Activated naive CD8-positive, alpha-beta T cell treated with anti-CD3 and anti-CD28 coated beads, Interleukin-2, amount 50 U/mL, for 24 hours (primary cell): ENCODE measurements at regions not wholly inside any gene's neighbourhood (a gene's known extent, or its start where the extent isn't known, plus 50 kb on each side); places are given as distances from the start of the nearest gene placed in this dataset.
A peak's percentile ranks its signal among the peaks of the same experiment; 100 is the strongest.

ENCODE experiments used
- ATAC-seq: fragments of 150-1000 bp; cut with Tn5 transposase; one replicate; pipeline ENCODE4 v1.10.0; 2021
- DNase-seq: peaks from one replicate; pipeline ENCODE4 v3.0.0; 2021
- H3K27ac Mint-ChIP-seq: one replicate; pipeline ENCODE4 v1.8.0; 2021; ENCODE audit warnings: mild to moderate bottlenecking, mixed read lengths
- H3K27me3 Mint-ChIP-seq: one replicate; pipeline ENCODE4 v1.8.0; 2021; ENCODE audit warnings: mixed read lengths
- H3K36me3 Mint-ChIP-seq: one replicate; pipeline ENCODE4 v1.8.0; 2021; ENCODE audit warnings: low read depth, mixed read lengths
- H3K4me1 Mint-ChIP-seq: one replicate; pipeline ENCODE4 v1.8.0; 2021; ENCODE audit warnings: mixed read lengths
- H3K4me3 Mint-ChIP-seq: one replicate; pipeline ENCODE4 v1.8.0; 2021; ENCODE audit warnings: mild to moderate bottlenecking, moderate library complexity, mixed read lengths
- H3K9me3 Mint-ChIP-seq: one replicate; pipeline ENCODE4 v1.8.0; 2021; ENCODE audit warnings: mixed read lengths

DNA sequence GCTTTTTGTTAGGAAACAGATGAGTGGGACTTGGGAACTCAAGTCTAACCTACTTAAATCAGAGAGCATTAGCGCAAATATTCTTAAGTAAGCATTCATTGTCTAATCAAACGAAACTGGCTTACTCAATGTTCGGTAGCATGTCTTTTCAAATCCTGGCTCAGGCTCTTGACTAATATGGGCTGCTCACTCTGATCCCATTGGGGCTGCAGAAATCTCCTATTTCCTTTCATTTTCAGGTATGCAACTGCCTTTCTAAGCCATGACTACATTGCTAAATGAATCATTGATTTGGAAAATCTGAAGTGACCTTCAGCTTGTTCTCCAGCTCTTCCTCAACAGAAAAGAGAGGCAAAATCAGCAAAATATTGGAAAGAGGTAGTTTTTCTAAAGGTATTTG is 2084.4 kb upstream of the PIK3C3 start:
- H3K4me3 Mint-ChIP-seq: no peak overlapping the region
- H3K27me3 Mint-ChIP-seq: no peaks in the 10 kb centered on the region
- DNase-seq (no peak), ATAC-seq (no peak)
- H3K36me3 Mint-ChIP-seq: no peaks in the 10 kb centered on the region
- H3K27ac Mint-ChIP-seq: no peak overlapping the region
- no peaks in the 10 kb centered on the region for H3K4me1 Mint-ChIP-seq
- H3K9me3 Mint-ChIP-seq: peaks cover 3% of the 10 kb centered on the region

DNA sequence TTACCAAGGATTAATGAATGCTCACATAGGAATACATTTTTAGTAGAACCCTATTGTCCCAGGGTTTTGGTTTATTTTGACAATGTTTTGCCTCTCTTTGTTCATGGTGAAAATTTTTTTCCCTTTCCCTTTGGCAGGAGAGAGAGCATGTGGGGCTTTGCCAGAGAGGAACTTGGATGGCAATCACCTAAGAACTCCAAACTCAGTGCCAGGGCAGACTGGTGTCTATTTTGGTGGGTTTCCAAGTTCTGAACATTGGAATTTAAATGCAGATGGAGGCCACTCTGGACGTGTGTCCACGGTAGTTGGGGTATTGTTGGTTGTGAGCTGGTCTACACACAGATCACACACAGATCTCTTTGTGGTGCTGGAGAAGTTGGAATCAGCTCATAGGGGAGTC is 2091.1 kb upstream of the PIK3C3 start:
- no peak for DNase-seq
- ATAC-seq: no peak
- no peaks in the 10 kb centered on the region for H3K9me3 Mint-ChIP-seq
- no peak overlapping the region for H3K27ac Mint-ChIP-seq
- no peak overlapping the region for H3K4me3 Mint-ChIP-seq
- H3K36me3 Mint-ChIP-seq: no peaks in the 10 kb centered on the region
- peaks cover 2% of the 10 kb centered on the region for H3K27me3 Mint-ChIP-seq
- H3K4me1 Mint-ChIP-seq: no peaks in the 10 kb centered on the region

DNA sequence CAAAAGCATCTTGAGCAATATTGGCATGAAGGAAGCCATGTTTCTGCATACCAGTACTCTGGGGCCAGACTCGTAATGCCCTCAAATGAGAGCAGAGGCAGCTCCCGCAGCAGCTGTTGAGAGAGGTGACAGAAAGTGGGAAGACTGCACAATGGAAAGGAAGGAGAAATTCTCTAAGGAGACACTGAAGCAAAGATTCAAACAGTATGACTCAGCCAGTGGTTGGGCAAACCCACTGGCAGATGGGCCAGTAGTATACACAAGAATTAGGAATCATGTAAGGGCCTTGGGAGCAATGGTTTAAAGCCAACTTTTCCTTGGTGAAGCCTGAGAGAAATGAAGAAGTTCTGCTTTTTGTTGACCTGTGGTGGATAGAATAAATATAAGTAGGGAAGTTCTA is 2092.7 kb upstream of the PIK3C3 start:
- Mint-ChIP-seq H3K27me3 (peaks cover 2% of the 10 kb centered on the region), H3K27ac (no peak overlapping the region), H3K4me1 (no peaks in the 10 kb centered on the region), H3K36me3 (no peaks in the 10 kb centered on the region), H3K9me3 (no peaks in the 10 kb centered on the region), H3K4me3 (no peak overlapping the region)
- DNase-seq (no peak), ATAC-seq (no peak)

DNA sequence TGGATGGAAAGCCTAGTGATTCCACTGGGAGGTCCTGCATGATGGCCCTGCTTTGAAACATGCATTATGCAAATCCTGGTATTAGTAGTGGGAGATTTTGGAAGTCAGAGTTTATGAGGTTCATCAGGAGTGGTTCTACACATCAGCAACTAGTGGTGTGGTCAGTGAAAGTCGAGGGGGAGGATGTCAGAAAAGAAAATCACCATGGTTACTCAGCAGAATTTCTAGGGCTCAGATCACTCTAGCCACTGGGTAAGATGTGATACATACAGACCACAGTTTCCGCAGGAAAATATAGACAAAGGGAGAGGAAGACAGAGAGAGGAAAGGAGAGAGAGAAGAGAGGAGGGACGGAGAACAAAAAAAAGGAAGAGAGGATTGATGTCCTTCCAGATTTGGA is 2100.7 kb upstream of the PIK3C3 start:
- Mint-ChIP-seq H3K27ac (no peak overlapping the region), H3K36me3 (no peaks in the 10 kb centered on the region), H3K9me3 (peaks cover 4% of the 10 kb centered on the region), H3K4me3 (no peak overlapping the region), H3K4me1 (no peaks in the 10 kb centered on the region), H3K27me3 (no peaks in the 10 kb centered on the region)
- no peak for ATAC-seq
- no peak for DNase-seq

DNA sequence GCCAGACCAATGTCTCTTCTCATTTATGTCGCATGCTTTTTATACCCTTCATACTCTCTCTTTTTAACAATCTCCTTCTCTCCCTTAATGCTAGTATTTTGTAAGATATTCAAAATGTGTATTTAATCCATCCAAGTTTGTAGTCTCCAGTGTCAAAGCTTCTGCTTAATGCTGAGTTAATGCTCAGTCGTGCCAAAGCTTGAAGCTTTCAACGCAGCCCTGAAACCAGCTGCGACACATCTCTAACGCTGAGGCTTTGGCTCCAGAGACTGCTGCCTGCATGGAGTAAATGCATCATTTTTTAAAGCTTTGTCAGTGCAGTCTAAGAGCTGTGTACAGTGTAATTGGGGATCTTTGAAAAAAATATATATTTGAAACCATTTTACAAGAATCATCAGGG is 2108.8 kb upstream of the PIK3C3 start:
- Mint-ChIP-seq H3K9me3 (no peaks in the 10 kb centered on the region), H3K4me3 (no peak overlapping the region), H3K27ac (no peak overlapping the region), H3K27me3 (peaks cover 3% of the 10 kb centered on the region), H3K36me3 (no peaks in the 10 kb centered on the region), H3K4me1 (peaks cover 2% of the 10 kb centered on the region)
- no peak for ATAC-seq
- DNase-seq: no peak

DNA sequence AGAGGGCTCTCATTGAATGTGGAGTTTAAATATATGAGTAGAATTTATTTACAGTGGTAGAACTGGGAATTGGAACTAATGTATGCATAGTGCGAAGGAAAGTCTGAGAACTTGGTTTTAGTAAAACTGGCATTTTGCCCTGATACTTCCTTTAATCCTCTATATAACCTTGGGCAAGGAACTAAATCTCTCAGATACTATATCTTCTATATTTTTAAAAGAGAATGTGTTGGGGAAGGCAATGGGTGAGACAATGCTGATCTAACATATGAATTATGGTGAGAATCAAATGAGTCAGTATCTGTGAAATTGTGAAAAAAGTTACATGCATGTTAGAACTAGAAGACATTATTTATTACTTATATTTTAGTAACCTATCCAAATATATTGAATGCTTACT is 2109.4 kb upstream of the PIK3C3 start:
- Mint-ChIP-seq H3K36me3 (no peaks in the 10 kb centered on the region), H3K4me3 (no peak overlapping the region), H3K27me3 (peaks cover 10% of the 10 kb centered on the region), H3K9me3 (no peaks in the 10 kb centered on the region), H3K4me1 (peaks cover 2% of the 10 kb centered on the region), H3K27ac (no peak overlapping the region)
- DNase-seq (no peak), ATAC-seq (no peak)

DNA sequence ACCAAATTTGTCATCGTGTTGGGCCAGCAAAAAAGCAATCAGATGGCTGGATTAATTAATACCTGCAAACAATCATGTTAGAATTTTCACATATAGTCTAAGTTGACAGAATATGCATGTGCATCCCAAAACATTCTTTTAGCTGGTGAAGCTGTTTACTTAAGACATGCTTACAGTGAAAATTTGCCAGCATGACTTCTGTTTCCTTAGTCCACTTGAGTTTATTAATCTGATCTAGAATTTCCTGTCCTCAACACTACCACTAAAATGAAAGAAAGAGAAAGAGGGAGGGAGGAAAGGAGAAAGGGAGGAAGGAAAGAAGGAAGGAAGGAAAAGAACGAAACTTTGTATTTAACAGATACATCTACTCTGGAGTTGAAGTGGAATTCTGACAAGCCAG is 2109.9 kb upstream of the PIK3C3 start:
- peaks cover 2% of the 10 kb centered on the region for H3K4me1 Mint-ChIP-seq
- H3K27me3 Mint-ChIP-seq: peaks cover 11% of the 10 kb centered on the region
- ATAC-seq (no peak), DNase-seq (no peak)
- H3K4me3 Mint-ChIP-seq: no peak overlapping the region
- no peaks in the 10 kb centered on the region for H3K36me3 Mint-ChIP-seq
- no peak overlapping the region for H3K27ac Mint-ChIP-seq
- no peaks in the 10 kb centered on the region for H3K9me3 Mint-ChIP-seq

DNA sequence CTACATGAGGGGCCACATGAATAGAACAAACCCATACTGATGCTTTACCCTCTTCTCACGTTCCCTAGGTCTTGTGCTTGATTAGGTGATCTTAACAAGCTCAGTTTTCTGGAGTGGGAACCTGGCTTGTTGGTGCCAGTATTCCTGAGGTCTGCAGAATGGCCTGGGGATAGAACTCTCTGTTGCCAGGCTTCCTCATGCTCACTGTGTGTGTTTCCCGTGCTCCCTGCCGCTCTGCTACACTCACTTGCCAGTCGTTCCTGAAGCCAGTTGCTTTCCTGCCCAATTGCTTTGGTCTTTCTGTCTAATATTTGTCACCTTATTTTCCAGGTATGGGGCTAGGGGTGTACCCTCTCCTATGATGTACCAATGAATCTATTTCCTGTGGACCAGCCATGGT is 2111.5 kb upstream of the PIK3C3 start:
- Mint-ChIP-seq H3K4me1 (peaks cover 2% of the 10 kb centered on the region), H3K4me3 (no peak overlapping the region), H3K9me3 (no peaks in the 10 kb centered on the region), H3K36me3 (no peaks in the 10 kb centered on the region), H3K27ac (no peak overlapping the region), H3K27me3 (peaks cover 15% of the 10 kb centered on the region)
- no peak for ATAC-seq
- DNase-seq: no peak

DNA sequence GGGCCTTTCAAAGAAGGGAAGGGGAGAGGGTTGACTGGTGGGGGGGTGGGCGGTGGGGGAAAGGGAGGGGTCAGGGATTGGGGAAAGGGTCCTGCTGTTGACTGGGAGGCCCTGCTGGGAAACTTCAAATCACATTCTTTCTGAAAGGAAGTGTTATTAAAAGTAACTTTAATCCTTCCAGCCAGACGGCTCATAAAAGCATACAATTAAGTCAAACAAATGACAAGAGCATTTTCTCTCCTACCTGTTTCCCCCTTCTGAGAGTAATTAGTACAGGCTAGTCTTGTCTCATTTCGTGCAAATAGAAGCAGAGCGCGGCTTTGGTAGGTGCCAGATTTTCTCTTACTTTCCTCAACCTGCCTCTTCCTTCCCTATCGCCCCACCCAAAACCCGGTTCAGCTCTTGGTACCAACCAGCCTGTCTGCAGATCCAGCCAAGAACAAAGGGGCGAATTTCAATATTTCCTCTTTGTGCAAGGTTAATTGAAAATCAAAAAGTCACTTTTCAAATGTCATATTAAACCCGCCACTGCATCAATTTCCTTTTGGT is 2112.6 kb upstream of the PIK3C3 start:
- ATAC-seq (no peak), DNase-seq (no peak)
- H3K27me3 Mint-ChIP-seq: peaks cover 17% of the 10 kb centered on the region
- H3K9me3 Mint-ChIP-seq: no peaks in the 10 kb centered on the region
- H3K4me1 Mint-ChIP-seq: peaks cover 2% of the 10 kb centered on the region
- H3K36me3 Mint-ChIP-seq: no peaks in the 10 kb centered on the region
- no peak overlapping the region for H3K27ac Mint-ChIP-seq
- H3K4me3 Mint-ChIP-seq: no peak overlapping the region

DNA sequence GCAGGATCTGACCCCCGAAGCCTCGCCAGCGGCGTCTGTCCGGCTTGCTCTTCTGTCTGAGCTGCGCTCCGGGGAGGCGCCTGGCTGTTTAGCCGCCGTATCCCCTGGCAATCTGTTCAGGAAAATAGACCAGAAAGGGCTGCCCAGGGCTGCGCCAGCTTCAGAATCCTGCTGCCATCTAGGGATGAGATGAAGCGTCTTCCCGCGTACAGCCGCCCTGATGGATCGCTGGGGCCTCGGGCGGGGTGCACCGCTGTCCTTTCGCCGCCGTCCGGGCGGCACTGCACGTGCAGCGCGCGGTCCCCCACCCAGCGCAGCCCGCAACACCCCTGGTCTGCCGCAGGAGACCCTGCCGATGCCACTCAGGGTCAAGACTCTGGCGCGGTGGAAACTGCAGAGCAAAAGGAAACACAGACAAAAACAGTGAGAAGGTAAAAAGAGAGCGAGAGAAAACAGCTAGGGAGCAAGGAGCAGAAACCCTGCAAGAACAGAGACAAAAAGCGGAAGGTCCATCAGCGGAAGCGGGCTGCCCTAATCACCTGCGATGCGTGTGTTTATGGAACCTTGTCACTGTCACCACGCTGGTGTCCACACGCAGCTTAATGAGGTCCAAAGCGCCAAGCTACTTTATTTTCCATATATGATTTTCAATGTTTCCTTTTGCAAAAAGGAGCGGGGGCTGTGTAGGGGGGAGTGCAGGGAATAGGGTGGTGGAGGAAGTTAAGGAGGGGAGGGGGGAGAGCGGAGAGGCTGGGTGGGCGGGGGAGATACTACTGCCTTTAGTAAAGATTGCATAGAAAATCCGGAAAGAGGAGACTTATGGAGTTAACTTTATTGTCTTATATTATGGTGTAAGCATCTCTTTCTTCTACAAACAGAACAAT is 2113.3 kb upstream of the PIK3C3 start:
- DNase-seq: no peak
- peaks cover 2% of the 10 kb centered on the region for H3K4me1 Mint-ChIP-seq
- ATAC-seq: no peak
- H3K27me3 Mint-ChIP-seq: peaks cover 17% of the 10 kb centered on the region
- no peaks in the 10 kb centered on the region for H3K9me3 Mint-ChIP-seq
- H3K36me3 Mint-ChIP-seq: no peaks in the 10 kb centered on the region
- H3K4me3 Mint-ChIP-seq: no peak overlapping the region
- no peak overlapping the region for H3K27ac Mint-ChIP-seq

DNA sequence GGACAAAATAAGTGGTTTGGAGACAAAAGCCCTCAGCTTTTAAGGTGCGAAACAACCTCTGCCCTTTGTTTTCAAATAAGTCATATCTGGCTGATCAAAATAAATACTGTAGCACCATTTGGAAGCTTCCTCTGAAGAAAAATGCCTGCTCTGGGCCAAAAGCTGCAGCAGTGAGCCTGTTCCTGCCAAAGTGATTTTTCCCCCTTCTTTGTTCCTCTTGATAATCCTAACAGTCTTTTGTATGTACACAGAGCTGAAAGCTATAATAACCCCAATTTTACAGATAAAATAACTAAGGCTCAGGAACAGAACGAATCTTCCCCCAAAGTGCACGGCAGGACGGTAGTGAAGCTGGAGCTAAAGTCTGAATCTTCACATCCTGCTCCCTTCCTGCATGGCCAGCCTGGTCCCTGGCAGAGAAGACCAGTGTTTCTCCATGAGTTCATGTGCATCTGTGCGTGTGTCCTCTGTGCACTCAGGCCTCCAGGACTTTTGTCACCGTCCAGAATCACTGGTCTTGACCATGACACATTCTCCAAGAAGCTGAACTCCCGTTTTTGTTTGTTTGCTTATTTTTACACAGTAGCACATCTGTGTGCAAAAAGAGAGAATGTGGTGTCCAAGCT is 2114.1 kb upstream of the PIK3C3 start:
- Mint-ChIP-seq H3K4me3 (no peak overlapping the region), H3K27ac (no peak overlapping the region), H3K27me3 (peaks cover 17% of the 10 kb centered on the region), H3K4me1 (peaks cover 2% of the 10 kb centered on the region), H3K36me3 (no peaks in the 10 kb centered on the region), H3K9me3 (no peaks in the 10 kb centered on the region)
- ATAC-seq (no peak), DNase-seq (no peak)

DNA sequence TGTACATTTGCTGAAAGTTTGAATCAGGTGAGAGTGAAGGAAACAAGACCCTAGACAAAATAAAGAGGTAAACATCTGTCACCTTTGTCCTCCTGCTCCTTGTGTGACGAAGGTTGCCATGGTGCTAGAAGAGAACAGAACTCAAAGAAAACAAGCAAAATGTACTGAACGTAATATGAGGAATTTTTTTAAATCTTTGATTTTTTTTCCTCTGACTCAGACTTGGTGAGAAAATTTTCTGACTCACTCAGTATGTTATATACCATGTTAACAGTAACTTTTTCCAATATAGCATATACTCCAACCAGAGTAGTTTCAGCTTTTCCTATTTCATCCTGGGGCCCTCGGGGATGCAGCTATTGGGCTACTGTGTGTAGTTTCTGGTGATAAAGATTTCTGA is 2114.6 kb upstream of the PIK3C3 start:
- Mint-ChIP-seq H3K4me3 (no peak overlapping the region), H3K36me3 (no peaks in the 10 kb centered on the region), H3K27ac (no peak overlapping the region), H3K9me3 (no peaks in the 10 kb centered on the region), H3K27me3 (peaks cover 17% of the 10 kb centered on the region), H3K4me1 (peaks cover 2% of the 10 kb centered on the region)
- peak; percentile 46 for ATAC-seq
- no peak for DNase-seq

DNA sequence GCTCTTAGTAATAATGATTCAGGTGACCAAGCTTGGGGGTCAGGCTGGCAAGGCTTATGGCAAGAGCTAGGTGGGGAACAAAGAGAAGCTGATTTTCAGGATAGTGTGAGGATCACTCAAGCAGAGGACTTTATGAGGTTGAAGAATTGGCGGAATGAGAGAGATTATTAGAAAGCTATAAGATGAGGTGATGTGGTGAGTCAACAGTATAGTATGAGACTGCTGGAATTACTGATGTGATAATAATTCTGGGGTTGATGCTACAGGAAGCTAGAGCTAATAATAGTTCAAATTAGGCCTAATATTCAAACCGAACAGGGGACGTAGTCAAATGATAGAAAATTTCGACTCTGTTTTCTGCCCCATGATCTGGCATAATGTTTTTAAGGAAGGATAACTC is 2115.3 kb upstream of the PIK3C3 start:
- H3K27me3 Mint-ChIP-seq: peaks cover 17% of the 10 kb centered on the region
- no peaks in the 10 kb centered on the region for H3K36me3 Mint-ChIP-seq
- no peaks in the 10 kb centered on the region for H3K9me3 Mint-ChIP-seq
- ATAC-seq: no peak
- no peak overlapping the region for H3K4me3 Mint-ChIP-seq
- peaks cover 2% of the 10 kb centered on the region for H3K4me1 Mint-ChIP-seq
- no peak overlapping the region for H3K27ac Mint-ChIP-seq
- DNase-seq: no peak

DNA sequence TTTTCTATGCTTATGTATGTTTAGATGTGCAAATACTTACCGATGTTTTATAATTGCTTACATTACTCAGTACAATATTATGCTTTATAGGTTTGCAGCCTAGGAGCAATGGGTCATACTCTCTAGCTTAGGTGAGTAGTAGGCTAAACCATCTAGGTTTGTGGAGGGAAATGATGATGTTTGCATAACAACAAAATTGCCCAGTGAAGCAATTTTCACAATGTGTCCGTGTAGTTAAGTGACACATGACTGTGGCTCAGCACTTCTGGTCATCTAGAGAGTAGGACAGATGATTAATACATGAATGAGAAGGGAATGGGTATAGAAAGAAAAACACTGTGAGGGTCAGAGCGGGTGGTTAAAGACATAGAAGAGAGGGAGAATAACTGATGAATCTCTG is 2116.2 kb upstream of the PIK3C3 start:
- no peak overlapping the region for H3K27ac Mint-ChIP-seq
- DNase-seq: no peak
- H3K4me3 Mint-ChIP-seq: no peak overlapping the region
- no peaks in the 10 kb centered on the region for H3K9me3 Mint-ChIP-seq
- H3K27me3 Mint-ChIP-seq: peaks cover 17% of the 10 kb centered on the region
- ATAC-seq: no peak
- H3K36me3 Mint-ChIP-seq: no peaks in the 10 kb centered on the region
- peaks cover 2% of the 10 kb centered on the region for H3K4me1 Mint-ChIP-seq

DNA sequence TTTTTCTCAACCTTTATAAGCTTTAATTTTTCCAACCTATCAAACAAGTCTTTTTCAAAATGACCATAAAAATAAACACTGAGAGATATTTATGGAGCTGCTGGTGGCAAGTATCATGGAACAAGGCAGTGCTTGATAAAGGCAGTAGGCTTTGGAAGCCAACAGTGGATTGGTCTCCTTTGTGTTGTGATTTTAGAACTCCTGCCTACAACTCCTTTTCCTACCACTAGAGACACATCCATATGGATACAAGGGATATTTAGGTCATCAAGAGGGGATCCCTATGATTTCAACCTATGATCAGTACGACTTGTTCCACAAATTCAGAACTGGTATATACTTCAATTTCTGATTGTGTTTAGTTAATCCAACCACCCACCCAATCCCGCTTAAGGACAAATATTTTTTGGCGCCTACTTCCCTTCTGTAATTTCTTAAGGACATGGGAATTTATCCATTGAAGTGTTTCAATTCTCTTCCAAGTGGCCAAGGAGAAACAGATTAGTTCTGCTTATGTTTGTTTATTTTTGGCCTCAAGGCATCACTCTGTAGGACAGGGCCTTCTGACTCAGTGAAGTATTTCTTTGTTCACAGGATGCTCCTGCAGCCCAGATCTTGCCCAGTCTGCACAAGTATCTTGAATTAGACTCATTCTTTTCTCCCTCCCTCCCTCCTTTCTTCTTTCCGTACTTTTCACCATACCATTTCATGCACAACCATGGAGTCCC is 2119.6 kb upstream of the PIK3C3 start:
- H3K4me3 Mint-ChIP-seq: no peak overlapping the region
- no peak for DNase-seq

More for the DNA sequence above, 2119.6 kb upstream of the PIK3C3 start:
- Mint-ChIP-seq H3K4me1 (no peaks in the 10 kb centered on the region), H3K27ac (no peak overlapping the region), H3K27me3 (peaks cover 7% of the 10 kb centered on the region), H3K9me3 (no peaks in the 10 kb centered on the region), H3K36me3 (no peaks in the 10 kb centered on the region)
- ATAC-seq: no peak
